ENCODE measurements at regions not wholly inside any gene's neighbourhood (a gene's known extent, or its start where the extent isn't known, plus 50 kb on each side); places are given as distances from the start of the nearest gene placed in this dataset.
A peak's percentile ranks its signal among the peaks of the same experiment; 100 is the strongest.

DNA sequence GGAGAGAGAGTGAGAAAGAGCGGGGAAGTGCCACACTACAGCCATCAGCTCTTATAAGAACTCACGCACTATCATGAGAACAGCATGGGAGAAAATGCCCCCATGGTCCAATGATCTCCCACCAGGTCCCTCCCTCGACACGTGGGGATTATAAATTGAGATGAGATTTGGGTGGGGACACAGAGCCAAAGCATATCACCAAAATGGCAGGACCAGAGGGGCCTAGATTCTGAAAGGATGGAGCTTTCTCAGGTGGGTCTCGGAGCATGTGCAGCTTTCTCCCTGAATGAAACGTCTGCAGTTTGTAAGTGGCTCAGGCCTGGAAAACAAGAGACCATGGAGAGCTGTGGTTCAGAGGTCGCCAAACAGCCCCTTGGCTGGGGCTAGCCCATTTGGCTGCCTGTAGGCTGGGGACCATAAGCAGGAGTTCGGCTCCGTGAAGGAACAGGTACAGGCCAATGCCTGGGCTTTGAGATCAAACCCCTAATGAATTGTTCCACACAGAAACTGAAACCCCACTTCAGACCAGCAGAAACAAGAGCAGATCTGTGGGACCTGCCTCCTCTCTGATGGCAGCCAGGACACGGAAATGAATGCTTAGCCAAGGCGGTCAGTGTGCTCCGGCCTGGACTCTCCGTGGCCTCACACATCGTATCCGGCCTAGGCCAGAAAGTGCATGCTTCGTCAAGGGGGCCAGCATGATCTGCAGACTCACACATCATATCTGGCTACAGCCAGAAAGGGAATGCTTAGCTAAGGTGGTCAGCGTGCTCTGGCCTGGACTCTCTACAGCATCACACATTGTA is 111.2 kb upstream of the TMEM18 start:
- no peak for DNase-seq (ENCODE audit: low read depth)

DNA sequence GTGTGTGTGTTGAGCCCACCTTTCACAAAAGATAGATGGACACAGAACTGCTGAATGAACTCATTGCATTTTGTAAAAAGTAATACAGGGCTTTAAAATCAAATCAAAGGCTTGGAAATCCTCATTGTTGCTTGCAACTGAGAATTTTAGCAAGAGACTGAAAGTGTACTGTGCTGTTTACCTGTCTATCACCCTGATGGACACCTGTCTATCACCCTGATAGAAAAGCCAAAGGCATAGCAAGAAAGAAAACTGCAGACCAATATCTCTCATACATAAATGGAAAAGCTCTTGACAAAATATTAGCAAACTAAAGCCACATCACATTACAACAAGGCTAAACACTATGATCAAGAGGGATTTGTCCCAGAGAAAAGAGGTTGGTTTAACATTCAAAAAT is 107.5 kb upstream of the TMEM18 start:
- DNase-seq (ENCODE audit: low read depth): no peak

DNA sequence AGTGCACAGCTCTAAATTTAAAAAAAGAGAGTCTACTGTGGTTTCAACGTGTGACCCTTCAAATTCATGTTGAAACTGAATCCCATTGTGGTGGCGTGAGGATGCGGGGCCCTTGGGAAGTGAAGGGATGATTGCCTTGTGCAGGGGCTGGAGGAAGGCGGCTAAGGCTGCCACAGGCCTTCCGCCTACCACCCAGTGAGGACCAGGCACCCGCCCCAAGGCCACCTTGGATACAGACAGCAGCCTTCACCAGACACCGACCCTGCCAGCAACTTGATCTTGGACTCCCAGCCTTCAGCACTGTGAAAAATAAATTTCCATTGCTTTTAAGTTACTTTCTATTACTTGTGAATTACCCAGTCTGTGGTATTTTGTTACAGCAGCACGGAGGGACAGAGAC is 103.4 kb upstream of the TMEM18 start:
- DNase-seq (ENCODE audit: low read depth): no peak

DNA sequence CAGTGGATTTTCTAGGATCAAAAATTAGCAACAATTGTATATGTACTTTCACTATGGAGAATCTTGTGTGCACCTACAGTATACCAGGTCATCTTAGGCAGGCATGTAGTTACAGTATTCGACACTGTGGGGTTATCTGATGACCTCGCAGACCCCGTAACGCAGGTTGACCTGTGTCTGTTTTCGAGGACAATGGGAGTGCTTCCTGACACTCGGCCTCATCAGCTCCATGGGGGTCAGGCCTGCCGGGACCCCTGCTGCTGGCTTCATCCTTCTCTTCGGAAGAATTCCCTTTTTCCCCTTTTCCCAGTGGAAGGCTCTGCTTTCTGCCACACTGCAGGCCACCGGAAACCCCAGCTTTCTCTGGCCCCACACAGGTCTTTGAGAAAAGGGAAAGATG is 102.8 kb upstream of the TMEM18 start:
- no peak for DNase-seq (ENCODE audit: low read depth)

DNA sequence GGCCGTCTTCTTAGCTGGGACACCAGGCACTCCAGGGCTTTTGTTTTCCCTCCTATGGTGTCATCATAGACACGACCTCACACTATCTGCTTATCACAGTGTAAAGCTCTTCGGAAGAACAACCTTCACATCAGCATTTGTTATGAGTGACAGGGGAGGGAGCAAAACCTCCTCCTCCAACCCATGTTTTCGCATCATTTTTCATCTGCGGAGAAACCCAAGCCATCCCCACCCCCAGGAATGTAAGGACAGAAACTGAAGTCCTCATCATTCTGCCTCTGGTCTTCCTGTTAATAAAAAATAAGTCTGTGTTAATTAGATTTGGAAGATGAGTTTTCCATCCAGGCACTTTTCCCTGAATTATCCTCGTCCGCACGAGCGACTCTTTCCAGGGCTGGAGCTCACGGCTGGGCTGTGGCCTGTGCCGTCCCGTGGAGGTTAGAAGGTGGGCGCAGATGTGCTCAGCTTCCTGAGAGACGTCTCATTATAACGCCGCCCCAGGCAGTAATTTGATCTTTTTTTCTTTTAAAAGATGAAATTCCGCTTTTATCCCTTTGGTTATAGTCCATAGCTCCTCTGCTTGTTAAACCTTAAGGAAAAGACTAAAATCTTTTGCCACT is 101.6 kb upstream of the TMEM18 start:
- no peak for DNase-seq (ENCODE audit: low read depth)

DNA sequence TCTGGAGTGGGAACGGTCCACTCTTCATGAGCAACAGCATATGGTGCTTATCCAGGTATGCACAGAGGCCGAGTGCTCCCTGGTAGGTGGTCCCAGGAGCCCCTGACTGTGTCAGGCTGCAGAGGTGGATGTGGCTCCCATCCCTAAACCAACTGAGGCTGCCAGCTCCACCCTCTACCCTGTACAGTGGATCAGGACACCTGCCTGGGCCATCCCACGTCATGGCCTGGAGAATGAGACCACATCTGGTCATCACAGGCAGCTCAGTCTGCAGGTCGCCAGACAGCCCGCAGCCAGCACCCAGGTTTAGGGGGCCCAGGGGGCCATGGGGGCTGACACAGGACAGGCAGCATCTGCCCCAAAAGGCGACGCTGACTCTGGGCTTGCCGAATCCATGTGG is 100.3 kb upstream of the TMEM18 start:
- DNase-seq (ENCODE audit: low read depth): no peak

DNA sequence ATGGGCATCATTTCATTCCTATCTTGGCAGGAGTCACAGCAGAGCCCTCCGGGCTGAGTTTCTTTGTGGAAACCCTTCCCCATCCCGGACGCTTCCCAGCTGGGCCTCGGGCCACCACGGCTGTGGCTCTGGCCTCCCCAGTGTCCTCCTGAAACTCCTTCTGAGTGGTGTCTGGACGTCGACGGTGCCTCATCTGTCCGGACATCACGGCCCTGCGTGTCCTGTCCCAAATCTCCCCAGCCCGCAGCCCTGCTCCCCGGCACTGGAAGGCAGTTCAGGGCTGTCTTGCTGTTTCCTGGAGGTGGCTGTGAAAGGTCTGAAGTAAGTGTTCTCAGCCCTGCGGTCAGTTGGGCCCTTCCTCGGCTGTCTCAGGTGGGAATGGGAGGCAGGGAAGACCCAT is 99.8 kb upstream of the TMEM18 start:
- no peak for DNase-seq (ENCODE audit: low read depth)

DNA sequence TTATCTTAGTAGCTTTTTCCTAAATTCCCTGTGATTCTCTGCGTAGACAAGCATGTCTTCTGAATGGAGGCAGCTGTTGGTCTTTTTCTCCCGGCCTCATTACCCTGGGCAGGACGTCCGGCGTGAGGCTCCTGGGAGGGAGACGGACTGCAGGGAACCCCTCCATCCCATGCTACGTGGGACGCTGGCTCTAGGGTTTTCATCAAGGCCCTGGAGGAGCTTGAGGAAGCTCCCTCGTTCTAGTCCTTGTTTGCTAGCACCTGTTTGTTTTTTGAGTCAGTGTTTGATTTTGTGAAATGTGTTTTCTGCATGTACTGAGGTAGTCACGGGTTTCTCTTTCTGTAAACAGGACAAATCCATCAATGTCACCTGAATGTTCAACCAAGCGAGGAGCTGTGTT is 99.3 kb upstream of the TMEM18 start:
- no peak for DNase-seq (ENCODE audit: low read depth)

DNA sequence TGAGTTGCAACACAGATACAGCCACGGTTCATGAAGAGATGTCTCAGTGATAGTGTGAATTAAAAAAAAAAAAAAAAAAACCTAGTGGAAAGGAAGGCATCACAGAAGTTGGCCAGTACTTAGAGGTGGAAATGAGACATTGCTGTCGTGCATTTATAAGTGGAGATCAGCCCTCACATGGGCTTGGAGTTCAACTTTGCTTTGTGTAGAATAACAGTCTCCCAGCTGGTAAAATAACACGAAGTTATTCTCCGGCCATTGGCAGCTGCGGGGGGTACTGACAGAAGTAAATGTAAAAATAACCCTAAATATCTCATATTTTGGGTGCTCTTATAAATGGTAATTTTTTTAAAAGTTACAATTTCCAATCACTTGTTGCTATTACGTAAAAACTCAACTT is 98.8 kb upstream of the TMEM18 start:
- no peak for DNase-seq (ENCODE audit: low read depth)

DNA sequence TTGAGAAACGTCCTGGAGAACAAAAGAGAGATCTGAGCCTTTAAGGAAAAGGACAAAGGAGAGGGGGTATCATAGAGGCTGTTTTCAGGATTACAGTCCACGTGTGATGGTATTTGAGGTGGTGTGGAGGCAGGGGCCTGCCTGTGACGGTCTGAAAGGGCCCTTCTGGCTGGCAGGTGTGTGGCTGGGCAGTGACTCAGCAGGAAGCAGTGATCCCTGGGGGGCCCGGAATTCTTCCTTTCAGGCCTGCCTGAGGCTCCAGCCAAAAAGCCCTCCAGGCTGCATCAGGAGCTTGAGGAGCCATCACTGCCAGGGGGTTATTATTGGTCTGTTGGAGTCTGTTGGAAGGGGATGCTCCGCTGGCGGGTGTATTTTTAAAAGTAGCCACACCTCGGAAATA is 97.2 kb upstream of the TMEM18 start:
- no peak for DNase-seq (ENCODE audit: low read depth)

DNA sequence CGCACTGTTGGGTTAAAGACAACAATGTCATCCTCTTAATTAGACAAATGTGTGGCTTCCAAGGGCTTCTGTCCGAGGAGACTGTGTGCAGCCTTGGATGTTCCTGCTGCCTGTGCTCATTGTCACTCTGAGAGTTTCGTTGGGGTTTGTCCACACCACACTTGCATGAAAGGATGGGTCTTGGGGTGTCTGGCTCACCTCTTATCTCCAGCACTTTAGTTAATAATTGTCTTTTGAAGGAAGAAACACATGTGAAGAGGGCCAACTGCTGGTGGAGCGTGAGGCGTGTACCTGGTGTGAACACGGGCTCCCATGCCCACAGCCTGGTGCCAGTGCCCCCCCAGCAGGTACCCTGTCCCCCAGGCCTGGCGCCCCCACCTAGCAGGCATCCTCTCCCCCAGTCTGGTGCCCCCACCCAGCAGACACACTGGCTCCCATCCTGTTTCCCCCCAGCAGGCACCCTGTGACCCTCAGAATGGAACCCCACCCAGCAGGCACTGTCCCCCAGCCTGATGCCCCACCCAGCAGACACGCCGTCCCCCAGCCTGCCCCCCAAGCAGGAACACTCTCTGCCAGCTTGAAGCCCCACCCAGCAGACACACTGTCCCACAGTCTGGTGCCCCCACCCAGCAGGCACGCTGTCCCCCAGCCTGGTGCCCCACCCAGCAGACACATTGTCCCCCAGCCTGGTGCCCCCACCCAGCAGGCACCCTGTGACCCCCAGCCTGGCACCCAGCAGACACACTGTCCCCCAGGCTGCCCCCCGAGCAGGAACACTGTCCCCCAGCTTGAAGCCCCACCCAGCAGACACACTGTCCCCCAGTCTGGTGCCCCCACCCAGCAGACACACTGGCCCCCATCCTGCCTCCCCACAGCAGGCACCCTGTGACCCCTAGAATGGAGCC is 96.3 kb upstream of the TMEM18 start:
- DNase-seq (ENCODE audit: low read depth): no peak

DNA sequence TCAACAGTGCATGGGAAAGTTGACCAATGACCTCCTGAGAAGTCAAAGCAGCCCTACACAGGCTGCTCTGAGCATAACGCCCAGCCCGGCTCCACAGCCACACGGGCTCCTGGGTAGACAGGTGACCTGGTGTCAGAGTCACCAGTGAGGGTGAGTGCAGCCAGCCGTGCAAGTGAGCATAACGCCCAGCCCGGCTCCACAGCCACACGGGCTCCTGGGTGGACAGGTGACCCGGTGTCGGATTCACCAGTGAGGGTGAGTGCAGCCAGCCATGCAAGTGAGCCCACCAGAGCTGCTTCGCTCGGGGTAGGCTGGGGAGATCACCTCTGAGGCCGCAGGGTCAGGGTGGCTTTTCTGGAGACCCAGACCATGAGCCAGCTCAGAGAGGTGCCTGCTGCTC is 94.3 kb upstream of the TMEM18 start:
- DNase-seq (ENCODE audit: low read depth): no peak

DNA sequence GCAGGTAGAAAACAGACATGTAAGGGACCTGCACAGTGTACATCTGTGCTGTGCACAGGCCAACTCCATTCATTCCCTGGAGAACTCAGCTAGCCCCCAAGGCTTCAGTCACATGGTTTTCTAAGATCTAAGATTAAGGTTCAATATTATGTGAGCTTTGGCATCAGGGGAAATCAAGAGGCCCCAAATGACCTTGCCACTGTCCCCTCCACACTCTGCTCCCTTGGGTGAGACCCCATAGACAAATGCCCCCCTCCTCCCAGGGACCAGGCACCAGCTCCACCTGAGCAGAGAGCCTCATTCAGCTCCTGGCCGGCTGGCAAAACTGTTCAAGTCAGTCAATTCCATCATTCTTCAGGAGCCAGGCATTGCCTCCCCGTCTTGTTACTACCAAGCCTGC is 93.6 kb upstream of the TMEM18 start:
- DNase-seq (ENCODE audit: low read depth): no peak

DNA sequence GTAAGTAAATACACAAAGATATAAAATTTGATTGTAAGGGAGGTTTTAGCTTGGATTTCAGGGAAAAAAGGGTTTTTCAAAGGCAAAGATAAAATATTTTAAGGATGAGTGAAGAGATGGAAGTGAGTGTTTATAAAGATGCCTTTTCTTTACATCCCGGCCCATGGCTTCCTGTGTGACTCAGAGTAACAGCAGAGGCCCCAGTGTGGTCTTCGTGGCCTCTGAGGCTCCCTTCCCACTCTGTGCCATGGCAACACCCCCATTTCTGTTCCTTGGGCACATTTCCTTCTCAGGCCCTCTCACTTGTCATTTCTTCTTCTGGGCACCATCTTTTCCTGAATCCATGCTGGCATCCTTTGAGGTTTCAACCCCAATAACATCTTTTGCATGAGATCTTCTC is 92.6 kb upstream of the TMEM18 start:
- DNase-seq (ENCODE audit: low read depth): no peak

DNA sequence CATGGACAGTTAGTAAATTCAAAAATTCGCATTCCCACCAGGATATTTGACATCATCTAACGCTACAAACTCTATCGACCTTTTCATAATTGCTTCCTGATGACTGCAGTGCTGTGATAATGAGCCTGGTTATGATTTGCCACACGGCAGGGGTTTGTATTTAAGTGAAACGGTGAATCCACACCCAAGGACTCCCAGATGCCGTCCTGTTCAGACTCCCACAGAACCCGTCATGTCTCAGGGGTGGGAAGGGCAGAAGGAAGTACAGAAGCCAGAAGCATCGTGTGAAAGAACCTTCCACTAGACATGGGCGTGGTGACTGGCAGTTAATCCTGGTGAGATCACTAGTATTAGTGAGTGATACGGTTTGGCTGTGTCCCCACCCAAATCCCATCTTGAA is 91.2 kb upstream of the TMEM18 start:
- no peak for DNase-seq (ENCODE audit: low read depth)

DNA sequence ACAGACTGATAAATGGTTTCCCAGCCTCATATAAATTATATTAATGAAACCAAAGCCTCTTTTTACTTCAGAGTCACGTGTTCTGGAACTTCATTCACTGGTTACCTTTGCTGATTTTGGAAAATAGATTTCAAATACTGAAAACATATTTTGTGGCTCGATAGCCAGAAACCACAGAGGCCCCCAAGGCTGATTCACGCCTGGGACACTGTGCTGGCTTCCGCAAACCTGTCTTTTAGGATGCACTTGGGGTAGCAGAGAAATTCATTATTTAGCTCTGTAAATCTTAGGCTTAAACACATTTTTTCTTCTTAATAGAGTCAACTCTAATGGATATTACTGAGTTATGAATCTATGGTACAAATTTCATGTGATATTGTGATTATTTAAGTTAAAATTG is 90.7 kb upstream of the TMEM18 start:
- DNase-seq (ENCODE audit: low read depth): no peak

DNA sequence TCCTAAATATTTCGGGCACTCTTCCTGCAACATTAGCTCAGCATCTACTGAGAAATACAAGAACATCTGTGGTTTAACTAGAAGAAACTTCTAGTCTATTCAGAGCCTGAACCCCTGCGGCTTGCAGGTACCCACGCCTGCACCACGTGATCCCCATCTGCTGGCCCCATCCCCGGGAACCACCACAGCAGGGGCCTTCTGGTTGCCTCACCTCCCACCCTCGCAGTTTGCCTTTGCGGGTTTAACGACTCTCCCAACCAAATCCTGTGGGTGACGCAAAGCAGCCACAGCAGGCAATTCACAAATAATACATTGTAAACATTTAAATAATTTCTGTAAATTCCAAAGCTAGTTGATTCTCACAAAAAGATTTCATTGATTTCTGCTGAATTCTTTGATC is 90.2 kb upstream of the TMEM18 start:
- peak; percentile 29 for DNase-seq (ENCODE audit: low read depth)

DNA sequence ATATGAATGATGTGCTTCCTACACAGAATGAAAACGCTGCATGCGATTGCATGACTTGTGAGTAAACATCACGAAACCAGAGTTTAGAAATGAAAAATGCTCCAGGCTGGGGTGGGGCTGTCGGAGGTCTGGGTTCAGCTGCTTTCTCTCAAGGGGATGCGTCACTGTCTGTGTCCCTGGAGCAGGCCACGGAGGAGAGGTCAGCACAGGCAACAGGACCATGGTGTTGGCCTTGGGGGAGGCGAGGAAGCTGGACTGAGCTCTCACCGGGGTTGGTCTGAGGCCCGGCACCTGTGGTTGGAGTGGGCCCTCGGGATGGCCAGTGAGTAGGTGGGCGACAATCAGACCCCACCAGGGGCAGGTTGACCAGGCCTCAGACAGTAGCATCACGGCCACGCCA is 89.0 kb upstream of the TMEM18 start:
- DNase-seq (ENCODE audit: low read depth): no peak

DNA sequence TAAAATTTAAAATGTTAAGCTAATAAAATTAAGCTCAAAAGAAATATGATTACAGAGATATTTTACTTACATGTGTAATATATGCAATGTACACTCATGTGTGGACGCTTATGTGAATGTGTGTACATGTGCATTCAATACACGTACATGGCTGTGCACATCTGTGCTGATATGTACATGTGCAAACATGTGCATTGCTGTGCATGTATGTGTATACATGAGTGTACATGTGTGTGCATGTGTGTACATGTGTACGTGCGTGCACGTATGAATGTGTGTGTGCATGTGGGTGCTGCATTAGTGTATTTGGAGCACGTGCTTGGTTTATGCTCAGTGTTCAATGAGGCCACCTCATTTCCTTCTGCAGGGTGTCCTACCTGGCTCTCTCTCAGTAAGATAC is 88.2 kb upstream of the TMEM18 start:
- no peak for DNase-seq (ENCODE audit: low read depth)

DNA sequence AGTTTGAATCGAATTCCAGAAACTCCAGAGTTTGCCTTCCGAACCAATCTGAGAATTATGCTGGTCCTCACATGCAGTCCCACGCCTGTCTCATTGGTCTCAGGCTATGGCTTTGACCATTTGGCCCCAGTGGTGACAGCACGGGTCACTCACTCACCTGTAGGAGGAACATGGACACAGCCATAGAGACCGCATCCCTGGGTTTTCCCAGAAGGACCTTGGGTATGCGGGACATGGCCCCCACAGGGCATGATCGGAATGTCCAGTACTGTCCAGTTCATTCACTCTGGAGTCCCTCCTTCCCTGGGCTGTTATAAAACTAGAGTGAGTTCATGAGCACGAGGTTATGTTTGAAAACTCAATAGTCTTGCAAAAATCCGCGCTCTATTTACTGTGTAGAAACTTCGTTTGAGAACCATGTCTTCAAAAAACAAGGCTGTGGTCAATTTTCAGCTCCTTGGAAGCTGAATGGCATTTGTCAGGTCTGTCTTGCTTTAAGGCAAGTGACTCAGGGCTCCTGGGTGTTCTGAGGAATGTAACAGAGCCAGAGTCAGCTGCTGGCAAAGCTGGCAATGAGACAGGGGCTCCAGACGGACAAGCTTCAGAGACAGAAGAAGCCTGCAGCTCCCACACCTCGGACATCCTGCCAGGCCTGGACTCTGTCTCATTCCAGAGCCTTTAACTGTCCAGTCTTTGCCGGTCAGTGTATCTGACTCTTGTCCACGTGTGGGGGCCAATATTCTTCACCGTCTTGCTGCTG is 86.7 kb upstream of the TMEM18 start:
- DNase-seq (ENCODE audit: low read depth): no peak

DNA sequence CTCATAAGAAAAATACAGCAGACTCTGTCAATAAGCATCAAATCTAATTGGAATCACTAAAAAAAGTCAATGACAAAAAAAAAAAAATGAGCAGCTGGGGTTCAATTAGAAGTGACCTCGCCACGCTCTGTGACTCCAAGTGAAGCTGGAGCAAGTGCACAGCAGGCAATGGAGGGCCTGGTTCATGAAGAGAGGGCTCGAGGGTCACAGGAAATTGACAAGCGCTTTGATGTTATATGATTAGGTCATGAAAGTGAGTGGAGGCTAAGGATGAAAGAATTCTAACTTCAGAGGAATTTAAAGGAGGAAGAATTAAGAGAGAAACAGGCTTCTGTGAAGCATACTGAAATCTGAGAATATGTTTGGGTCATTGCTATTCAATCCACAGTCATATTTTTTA is 85.4 kb upstream of the TMEM18 start:
- DNase-seq (ENCODE audit: low read depth): no peak

DNA sequence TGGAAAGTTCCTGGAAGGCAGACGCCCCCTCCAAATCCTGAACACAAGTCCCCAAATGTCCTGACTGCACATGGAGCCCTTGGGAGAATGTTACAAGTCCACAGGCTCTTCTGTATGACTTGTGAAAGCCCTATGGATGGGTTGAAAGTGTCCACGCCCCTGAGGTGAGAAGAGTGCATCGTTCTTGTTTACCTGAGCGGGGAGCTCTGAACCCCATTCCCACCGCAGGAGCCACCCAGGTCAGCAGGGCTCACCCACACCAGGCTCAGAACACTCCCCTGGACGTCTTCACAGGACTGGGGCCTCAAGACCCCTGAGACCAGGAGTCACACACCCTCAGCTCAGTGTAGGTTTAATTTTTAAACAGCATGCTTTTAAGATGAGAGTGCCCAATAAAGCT is 84.2 kb upstream of the TMEM18 start:
- DNase-seq (ENCODE audit: low read depth): no peak

Data from stimulated activated CD8-positive, alpha-beta memory T cell treated with anti-CD3 and anti-CD28 coated beads, Interleukin-4, amount 100 ng/mL, for 24 hours (primary cell).